Activated CD4-positive, alpha-beta T cell treated with anti-CD3 and anti-CD28 coated beads for 1 hour (primary cell): ENCODE measurements at regions not wholly inside any gene's neighbourhood (a gene's known extent, or its start where the extent isn't known, plus 50 kb on each side); places are given as distances from the start of the nearest gene placed in this dataset.
"Not testable (repeated sequence)": the region's sequence is repeated elsewhere in the genome, so short reads cannot be mapped to it uniquely, and the experiment has no call there.

Experiments used
- DNase-seq: peaks from one replicate; pipeline ENCODE4 v3.0.0-alpha.2; 2020

GRCh38 chr3:177764933-177765332 lies 567.7 kb upstream of the TBL1XR1 start:
- no peak for DNase-seq

GRCh38 chr3:177770383-177771230 lies 573.3 kb upstream of the TBL1XR1 start:
- DNase-seq, result no peak

DNA sequence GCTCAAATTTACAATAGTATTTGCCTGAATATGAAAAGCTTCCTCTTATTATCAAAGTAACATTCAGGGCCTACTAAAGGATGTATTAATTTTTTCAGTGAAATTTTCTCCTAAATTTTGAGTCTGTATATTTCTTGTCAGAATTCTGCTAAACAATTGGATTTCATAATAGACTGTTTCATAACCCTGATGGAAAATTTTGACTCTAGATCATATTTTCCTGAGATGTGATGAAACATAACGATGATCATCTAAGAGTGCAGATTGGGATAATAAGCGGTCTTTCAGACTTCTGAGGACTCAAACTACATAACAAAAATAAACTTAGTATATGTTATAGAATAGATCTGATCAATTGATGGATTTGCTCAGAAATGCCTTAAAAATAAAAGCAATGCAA lies 574.5 kb upstream of the TBL1XR1 start:
- DNase-seq, result no peak

DNA sequence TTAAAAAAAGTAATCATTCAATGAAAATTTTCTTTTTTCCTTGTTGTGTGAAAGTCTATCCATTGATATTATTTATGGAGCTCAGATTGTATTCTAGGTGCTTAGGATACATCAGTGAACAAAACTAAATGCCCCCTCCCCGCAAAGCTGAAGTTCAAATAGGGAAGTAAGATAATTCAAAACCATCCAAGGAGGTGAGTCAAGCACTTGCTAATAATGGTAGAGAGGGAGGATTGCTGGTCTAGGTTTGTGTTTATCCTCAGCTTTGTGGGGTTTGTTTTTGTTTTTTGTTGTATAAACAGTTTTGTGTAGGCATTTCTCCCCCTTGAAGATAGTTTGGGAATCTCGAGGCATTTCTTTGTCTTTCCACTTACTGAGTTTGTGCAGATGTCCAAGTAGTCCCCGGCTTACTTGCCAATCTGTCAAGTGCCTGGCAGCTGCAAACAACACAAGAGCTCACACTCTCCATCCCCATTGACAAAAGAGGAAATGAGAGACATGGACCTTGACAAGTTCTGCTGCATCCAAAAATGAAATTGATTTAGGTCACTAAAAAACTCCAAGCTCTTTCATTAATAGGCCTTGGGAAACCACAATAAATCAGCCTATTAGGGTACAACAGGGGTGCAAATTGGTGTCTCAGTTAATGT lies 575.8 kb upstream of the TBL1XR1 start:
- no peak for DNase-seq

DNA sequence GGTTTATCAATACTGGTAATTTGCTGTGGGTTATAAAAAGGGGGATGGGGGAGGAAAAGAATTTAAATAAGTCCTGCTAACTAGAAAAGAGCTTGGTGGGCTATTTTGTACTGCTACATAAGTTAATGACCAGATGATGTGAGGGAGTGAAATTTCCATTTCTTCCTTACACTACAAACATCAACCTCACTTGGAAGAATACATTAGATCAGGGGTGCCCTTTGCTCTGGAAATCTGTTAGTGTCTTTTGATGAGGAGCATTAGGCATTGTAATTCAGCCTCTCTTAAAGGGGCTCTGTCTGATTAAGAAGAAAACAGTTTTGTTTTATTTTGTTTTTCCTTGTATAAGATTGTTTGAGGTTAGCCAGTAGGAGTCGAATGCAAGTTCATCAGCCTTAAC lies 576.4 kb upstream of the TBL1XR1 start:
- no peak for DNase-seq

- DNase-seq, result no peak
Observed at GRCh38 chr3:177776661-177777101, 579.4 kb upstream of the TBL1XR1 start.

GRCh38 chr3:177777699-177778098 lies 580.4 kb upstream of the TBL1XR1 start:
- DNase-seq, result no peak

GRCh38 chr3:177778633-177779032 lies 581.4 kb upstream of the TBL1XR1 start:
- DNase-seq, result no peak

DNA sequence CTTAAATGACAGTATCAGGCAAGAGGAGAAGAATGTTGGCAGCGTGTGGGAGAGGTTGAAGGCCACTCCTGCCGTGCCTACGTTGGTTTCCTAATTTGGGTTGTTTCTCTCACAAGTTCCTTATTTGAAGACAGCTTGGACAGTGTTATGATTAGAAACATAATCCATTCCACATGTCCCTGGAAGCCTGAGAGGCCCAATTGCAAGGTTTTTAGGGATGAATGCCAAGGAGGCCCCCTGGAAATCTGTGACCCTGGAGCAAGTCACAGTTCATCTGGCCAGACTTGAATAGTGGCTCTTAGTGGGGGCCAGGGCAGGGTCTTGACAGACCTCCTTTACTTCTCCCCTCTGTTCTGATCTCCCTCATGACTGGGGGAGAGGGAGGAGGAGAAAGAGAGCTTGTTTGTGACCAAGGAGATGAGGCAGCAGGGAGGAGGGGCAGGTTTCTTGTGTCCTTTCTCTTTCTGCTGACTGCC lies 584.4 kb upstream of the TBL1XR1 start:
- no peak for DNase-seq

GRCh38 chr3:177783338-177783737 lies 586.1 kb upstream of the TBL1XR1 start:
- DNase-seq, result no peak

- DNase-seq, result no peak
Observed at GRCh38 chr3:177783767-177784166, 586.5 kb upstream of the TBL1XR1 start.

DNA sequence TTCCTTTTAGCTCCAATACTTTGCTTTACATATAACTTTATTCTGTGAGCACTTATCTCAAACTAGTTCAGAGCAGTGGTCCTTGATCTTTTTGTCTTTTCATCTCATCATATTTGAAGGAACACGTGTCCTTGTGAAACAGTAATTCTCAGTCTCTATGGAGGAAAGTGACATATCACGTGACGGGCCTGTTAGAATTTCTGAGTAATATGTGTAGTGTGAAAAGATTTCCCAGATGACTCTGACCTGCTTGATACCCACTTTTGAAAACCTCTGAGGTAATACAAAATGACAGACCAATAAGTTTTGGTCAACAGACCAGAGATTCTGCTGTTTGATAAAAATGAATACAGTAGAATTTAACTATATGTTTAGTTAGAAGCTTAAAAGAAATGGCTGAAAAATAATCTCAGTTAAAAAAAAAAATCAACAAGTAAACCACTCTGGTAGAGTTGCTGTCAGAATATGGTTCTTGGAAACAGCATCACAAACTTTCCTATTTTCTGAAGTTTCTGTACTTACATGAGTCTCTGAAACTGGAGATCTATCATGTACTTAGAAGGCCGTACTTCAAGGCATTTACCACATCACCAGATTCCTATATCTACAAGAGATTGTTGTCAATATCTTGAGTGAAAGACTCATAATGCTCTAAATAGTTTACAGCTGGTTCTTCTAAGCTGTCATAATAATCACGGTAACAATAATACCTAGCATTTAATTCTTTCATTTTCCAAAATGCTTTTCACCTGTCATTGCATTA lies 590.2 kb upstream of the TBL1XR1 start:
- DNase-seq, result no peak

GRCh38 chr3:177789500-177789899 lies 592.2 kb upstream of the TBL1XR1 start:
- DNase-seq, result no peak

DNA sequence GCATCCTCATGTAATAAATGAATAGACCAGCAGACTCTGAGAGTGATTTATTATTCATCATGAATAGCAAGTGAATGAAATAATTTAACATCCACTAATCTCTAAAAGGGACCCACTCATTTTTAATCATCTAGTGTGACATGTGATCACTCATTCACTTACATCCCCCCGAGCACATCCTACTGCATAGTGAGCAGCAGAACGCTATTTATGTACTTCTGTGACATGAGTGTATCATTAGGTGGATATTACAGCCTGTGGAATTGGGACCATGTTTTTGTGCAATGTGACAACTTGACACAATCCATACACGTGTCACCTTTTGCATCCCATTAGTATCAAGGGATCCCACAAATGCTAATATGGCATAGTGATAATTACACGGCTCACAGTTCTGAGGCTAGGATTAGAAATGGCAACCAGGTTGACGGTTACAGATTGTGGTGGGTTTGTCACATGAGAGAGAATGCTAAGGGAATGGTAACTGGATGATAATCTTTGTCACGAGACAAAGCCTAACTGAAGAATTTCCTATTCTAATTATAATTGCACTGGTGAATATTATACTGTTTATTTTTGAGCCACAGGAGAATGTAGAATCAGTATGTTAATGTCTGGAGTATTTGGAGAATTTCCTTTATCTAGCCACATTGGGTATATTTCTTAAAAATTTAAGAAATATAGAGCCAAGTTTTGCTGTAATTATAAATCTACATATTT lies 595.2 kb upstream of the TBL1XR1 start:
- DNase-seq, result no peak

DNA sequence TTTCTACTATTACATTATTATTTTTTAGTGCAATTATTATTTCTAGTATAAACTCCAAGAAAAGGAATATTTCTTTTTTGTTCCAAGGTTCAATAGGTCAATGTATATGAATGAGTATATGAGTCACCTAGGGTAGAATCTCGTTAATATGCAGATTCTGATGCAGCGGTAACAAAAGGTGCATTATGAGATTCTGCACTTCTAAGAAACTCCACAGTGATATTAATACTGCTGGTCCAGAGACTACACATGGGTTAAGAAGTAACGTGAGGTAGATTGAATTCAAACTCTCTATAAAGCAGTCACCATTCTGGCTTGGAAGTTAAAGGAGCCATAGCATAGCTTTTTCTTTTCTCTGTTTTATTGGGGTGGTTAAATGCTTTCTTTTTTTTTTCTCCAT lies 596.2 kb upstream of the TBL1XR1 start:
- DNase-seq, result no peak

DNA sequence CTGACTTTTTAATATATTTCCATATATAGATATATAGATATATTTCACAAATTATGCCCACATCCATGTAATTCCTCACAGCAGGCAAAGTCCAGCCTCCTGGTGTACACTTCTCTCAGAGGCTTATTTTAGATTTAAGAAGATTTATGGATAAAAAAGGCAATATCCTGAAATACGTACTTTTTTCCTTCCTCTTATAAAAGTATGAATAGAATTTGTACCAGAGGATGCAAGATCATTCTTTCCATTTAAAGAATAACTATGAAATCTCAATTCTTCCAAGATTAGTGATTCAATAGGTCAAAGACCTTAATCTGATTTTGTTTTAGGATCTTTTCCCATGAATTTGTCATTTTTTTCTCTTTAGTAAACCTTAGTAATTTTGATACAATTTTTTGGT lies 597.9 kb upstream of the TBL1XR1 start:
- no peak for DNase-seq

DNA sequence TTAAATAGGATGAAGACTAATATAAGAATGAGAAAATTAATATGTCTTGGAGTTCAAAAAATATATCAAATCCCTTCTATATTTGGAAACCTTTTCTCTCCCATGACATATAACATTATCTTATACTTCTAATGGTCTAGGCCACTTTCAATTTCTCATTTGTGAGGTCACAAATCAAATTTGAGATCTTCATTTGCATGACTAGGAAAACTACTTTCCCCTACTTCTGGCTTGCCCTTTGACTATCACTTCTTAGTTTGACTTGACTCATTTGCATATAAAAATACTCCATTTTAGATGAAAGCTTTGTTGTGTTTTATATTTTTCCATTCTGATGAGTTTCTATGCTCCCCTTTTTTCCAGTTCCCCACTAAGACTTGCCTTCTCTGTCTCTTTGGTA lies 598.6 kb upstream of the TBL1XR1 start:
- no peak for DNase-seq

- not testable (repeated sequence) for DNase-seq
Observed at GRCh38 chr3:177800147-177800546, 602.9 kb upstream of the TBL1XR1 start.

DNA sequence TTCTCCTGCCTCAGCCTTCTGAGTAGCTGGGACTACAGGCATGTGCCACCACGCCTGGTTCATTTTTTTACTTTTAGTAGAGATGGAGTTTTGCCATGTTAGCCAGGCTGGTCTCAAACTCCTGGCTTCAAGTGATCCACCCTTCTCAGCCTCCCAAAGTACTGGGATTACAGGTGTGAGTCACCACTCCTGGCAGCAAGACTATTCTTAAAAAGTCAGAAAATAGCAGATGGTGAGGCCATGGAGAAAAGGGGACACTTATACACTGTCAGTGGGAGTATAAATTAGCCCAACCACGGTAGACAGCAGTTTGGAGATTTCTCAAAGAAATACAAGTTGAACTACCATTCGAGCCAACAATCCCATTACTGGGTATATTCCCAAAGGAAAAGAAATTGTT lies 603.3 kb upstream of the TBL1XR1 start:
- DNase-seq, result no peak

DNA sequence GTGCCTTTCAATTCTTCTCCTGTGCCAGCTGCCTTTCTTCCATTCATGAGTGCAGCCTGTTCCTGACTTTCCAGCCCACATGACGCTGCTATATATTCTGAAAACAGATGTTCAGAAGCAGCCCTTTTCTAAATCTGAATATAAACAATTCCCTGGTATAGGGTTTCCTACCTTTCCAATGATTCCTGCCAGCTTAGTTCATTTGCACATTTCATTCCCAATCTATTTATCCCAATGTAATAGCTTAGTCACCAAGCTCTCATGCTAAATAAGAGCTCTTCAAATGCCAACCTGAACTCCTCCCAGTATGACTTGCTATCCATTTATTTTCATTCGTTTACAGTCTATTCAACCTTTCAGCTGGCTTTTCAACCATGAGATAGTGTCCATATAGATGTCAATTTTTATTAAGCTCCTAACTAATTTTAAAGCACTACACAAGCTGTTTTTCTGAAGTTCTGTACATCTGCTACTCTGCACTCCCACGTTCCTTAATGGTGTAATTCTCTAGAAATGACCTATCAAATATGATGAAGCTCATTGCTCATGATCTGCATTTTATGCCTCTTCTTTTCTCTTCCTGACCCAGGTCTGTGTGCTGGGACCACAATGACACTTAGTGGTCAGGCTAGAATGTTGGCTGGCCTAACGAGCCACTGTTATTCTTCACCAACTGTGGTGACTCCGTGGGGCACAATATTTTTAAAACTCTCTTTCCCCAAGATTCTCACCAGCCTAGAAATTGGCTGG lies 605.0 kb upstream of the TBL1XR1 start:
- DNase-seq, result no peak

- no peak for DNase-seq
Observed at GRCh38 chr3:177803500-177803899, 606.2 kb upstream of the TBL1XR1 start.

GRCh38 chr3:177804032-177804431 lies 606.8 kb upstream of the TBL1XR1 start:
- DNase-seq, result no peak
